Hypothalamus (tissue), 51 donors: ENCODE measurements at regions not wholly inside any gene's neighbourhood (a gene's known extent, or its start where the extent isn't known, plus 50 kb on each side); places are given as distances from the start of the nearest gene placed in this dataset.

ENCODE experiments used
- DNase-seq, 51 donors: peaks; one replicate each; lab custom pipeline; 2025; lab: John Stamatoyannopoulos, UW

DNA sequence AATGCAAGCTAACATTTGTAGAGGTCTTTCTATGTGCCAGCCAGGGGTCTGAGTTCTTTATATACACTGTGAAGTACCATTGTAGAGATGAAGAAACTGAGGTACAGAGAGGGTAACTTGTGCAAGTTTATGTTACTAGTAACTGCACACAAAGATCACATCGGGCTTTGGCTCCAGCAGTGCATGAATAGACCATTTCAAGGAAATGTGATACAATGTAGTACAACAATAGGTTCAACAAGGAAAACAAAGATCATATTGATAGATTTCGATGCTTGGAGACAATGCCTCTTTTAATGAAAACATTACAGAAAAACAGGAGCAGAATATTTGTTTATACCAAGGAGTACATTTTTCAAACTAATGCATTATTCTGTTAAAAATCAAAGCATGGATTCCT is 115.3 kb downstream of the POLR2M start:
- peak in 13 of 51 donors; percentile 3 to 64 (median 11) for DNase-seq

DNA sequence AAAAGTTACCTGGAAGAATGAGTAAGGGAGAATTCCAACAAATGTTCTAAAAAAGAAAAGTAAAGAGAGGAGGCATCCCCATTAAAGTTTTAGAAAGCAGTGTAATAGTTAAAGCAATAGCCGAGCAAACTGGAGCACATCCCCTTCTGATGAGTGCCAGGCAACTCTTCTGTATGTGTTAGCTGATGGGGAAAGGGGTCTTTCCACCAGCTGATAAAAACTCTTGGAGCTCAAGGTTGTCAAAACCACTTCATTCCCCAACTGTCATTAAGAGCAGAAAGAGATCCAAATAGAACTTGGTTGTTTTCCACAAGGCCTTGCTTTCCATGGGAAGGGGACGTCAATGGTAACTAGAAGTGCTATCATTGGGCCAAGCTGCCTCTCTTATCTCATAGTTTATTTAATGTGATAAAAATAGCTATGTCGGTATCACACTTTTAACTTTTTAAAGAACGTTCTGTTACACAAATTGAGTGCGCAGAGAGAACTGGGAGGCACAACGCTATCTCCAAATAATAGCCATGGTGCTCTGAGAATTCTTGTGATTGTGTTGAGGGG is 116.9 kb downstream of the POLR2M start:
- DNase-seq, result no peak

DNA sequence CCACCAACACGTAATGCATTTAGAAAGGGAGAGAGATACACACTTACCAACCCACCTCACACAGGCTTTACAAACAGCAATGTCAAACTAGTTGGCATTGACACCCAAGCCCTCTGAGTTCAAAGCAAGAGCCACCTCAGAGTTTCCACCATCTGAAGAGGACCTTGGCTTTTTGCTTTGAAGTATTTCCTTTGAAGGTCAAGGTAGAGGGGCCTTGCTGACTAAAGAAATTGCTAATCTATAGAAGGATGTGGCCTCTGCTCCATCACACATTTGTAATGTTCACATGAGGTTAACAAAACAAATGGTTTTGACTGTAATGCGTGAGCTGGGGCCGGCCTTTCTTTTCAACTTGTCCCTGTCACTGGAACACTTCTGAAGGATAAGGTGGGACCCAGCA is 117.7 kb downstream of the POLR2M start:
- no peak for DNase-seq

DNA sequence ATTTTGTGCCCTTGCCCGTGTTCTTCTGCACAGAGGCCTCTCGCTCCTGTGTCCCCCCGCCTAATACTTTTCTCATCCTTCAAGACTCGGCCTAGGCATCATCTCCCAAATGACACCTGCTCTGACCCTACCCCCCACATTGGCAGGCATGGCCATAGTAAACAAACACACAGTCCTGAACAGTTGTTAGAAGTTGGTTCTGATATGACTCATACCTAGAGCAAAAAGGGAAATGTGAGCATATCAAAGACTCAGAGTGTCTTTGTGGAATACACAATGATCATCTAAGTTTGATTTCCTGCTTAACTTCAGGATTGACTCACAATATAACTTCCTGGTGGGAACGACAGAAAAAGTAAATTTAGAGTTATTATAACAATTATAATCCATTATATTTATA is 120.5 kb downstream of the POLR2M start:
- no peak for DNase-seq

DNA sequence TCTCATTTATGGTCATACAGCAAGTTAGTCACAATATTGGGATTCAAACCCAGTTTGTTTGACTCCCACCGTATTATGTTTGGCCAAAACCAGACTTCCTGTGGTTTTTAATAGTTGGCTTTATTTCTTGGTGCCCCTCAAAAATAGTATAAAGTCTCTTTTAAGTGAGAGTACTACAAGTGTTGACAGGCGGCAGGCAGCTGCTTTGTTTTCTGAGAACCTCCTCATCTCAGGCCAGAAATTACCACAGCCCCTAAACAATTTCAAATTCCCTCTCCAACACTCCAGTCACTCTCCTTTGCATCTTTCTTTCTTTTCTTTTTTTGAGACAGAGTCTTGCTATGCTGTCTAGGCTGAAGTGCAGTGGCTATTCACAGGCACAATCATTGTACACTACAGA is 121.5 kb downstream of the POLR2M start:
- DNase-seq, result no peak

DNA sequence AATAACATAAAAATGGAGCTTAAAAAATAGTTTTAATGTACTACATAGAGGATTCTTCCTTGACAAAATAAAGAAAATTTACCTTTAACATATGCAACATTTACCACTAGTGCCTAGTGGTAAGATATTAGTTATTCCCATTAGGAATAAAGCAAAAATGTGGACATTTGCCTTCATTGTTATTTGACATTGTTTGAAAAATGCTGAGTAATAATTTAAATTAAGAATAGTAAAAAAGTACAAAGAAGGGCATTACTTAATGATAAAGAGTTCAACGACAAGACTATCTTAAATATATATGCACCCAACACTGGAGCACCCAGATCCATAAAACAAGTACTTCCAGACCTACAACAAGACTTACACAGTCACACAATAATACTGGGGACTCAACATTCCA is 125.7 kb downstream of the POLR2M start:
- no peak for DNase-seq

DNA sequence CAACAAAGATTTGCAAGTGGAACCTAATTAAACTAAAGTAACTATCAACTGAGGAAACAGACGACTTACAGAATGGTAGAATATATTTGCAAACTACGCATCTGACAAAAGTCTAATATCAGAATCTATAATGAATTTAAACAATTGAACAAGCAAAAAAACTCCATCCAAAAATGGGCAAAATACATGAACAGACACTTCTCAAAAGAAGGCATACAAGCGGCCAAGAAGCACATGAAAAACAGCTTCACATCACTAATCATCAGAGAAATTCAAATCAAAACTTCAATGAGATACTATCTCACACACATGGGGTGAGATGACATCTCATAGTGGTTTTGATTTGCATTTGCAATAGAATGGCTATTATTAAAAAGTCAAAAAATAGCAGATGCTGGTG is 128.6 kb downstream of the POLR2M start:
- DNase-seq, result no peak

DNA sequence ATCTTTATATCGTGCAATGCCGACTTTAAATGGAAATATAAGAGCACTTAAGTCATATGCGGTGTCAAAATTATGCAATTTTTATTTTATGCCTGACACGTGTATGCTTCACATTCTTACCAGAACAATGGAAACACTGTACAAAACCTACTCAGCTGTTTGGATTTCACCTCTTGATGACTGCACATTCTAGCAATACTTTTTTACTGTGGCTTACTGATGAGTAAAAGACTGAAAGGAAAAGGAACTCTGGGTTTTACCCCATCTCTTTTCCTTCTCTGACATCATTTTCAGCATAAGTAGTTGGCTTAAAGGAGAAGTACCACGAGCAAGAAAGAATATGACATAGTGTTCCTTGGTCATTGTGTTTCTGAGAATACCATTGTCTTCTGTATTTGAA is 142.8 kb downstream of the POLR2M start:
- DNase-seq, result no peak

DNA sequence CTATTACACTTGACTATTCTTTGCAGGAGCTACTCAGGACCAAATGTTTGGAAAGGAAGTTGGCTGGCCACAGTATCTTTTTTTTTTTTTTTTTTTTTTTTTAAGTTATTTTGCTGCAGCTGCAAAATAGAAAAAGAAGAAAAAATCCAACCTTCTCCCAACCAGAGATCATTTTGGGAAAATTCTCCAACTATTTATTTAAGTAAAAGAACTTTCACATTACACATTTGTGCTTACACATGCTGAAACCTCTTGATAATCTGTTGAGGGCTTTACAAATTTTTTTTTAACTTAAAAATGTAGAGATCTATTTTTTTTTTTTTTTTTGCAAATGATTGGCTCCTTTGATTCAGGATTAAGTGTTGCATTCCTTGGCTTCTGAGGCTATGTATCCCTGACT is 148.0 kb downstream of the POLR2M start:
- DNase-seq, result no peak

DNA sequence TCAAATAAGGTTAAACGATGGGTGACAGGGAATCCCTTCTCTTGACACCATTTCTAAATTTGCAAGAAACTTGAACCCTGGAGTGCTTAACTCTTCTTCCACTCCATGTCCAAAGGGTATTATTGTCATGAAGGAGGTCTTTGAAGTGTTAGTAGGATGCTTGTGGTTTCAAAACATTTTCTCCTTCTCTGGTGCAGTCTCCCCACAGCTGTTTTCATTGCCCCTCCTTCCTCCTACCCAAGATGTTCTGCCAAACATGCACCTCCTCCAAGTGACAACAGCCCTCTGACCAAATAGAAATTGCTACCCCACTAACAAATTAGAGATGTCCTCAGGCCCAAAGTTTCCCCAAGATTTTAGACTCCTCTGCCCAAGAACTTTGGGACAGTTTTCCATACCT is 151.4 kb downstream of the POLR2M start:
- no peak for DNase-seq

DNA sequence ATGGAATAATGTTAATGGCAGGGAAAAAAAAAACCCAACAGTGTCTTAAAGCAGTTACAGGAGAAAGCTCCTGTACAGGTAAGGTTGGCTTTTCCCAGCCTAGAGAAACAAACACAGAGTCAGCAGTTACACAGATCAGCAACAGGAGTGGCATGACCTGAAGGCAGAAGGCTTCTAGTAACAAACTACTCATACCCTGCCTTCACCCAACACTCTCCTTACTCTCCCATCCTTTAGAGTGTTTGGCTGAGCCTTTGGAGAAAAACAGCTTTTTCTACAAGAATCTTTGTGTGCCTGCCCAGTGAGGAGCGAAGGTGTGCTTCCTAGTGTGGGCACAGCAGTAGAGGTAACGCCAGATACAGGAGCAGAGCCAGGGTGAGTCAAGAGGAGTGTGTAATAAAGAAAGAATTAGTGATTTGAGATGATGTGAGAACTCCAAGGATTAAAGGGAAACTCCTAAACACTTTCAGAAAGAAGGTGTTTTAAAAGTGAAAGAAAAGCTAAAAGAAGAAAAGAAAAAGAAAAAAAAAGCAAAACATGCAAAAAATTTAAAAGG is 152.7 kb downstream of the POLR2M start:
- DNase-seq, result no peak

DNA sequence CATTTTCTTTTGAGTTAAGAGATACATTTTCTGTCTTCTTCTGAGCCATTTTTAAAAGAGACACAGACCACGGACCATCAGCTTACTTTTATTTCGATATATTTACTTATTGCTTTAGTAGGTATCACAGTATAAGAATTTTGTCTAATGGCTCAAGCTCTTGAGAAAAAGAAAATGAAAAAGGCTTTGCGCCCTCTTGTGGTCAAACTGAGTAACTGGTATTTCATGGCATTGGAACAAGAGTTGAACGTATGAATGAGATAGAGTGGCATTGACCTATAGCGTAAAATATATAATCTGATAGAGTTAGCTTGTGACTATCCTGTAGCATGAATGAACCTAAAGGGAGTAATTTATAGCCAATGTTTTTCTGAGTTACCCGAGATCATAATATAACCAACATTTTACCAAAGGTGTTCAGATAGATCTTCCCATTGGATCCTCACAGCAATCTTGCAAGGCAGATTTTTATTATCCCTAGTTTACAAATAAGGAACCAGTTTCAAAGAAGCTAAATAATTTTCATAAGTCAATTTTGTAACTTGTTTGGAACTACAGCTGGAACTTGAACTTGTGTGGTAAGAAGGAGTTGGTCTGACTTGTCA is 154.6 kb downstream of the POLR2M start:
- DNase-seq, result peak in 8 of 51 donors; percentile 5 to 67 (median 19)

DNA sequence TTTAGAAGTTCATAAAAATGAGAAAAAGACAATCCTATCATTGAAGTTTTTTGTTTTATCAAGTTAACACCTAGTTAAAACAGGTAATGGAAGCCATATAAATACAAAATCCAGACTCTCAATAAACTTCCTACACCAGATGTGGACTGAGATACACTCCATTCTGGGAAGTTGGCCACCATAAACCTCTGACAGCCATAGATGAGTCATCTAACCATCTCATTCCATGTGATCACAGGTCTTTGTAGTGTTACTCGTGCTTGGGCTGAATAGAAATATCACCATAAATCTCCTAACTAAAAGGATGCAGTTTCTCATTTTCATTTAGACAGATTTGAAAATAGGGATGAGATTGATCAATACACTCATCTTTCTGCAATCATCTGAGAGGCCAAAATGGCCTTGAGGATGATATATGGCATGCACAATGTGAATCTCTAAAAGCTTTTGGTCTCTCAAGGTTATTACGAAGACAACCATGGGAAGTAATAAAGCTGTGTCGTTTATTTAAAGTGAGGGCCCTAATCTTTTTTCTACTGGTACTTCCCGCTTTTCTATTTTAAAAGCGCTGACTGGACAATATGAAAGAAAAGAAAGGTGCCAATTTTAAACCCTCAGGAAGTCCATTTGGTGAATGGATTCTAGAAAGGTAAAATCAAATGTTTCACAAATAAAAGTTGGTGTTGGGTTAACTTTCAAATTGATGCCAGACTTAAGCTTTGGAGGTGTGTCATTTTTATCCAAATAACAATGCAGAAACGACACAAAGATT is 155.5 kb downstream of the POLR2M start:
- DNase-seq, result no peak

DNA sequence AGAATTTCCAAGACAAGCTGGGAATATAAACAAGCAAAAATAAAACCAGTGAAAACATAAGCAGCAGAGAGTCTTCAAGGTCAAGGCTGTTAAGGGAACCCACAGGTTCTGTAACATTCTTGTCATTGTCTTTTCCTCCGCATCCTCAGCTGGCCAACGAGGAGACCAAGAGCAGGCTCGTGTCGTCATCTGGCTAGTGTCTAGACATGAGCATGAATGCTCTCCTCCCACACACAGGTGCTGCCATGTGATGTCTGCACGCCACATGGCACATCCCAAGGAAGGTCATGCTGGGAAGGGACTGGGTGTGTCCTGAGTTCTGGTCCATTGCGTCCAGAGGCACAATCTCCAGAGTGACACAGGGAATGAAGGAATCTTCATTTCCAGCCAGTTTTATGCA is 156.2 kb downstream of the POLR2M start:
- DNase-seq, result no peak

DNA sequence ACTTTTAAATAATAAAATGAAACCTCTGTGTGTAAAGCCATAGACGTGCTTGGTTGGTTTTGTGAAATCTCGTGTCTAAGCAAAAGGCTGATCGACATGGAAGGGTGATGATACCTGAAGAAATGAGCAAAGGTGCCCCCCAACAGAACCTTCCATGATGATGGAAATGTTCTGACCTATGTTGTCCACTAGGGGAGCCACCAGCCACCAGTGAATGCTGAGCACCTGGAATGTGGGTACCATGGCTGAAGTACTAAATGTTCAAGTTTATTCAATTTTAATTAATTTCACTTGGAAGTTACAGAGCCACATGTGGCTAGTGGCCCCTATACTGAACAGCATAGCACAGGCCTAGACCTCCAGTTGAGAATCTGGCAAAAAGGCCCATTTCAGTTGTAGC is 158.8 kb downstream of the POLR2M start:
- DNase-seq, result no peak

DNA sequence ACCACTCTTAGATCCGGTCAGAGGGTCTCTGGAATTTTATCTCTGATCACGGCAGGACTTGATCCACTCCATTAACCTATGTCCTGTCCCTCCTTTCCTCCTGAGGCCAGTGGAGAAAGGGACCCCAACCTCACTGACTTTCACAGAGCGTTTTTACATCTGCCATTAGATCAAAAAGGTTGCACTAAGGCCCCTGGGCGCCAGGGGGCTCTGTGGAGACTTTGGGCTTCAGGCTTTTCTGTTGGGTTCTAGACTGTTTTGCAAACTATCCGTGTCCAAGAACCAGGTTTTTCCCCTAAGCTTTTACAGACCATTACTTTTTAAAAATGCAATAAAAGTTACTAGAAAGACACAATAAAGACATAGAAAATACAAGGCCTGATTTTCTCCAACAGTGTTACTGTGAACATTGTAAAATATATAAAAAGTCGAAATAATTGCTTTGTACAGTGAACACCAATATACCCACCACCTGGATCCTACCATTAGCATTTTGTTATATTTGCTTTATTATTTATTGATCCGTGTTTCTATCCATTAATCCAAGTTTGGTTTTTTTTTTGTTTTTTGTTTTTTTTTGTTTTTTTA is 159.7 kb downstream of the POLR2M start:
- DNase-seq, result peak in 4 of 51 donors; percentile 1 to 26 (median 4)

DNA sequence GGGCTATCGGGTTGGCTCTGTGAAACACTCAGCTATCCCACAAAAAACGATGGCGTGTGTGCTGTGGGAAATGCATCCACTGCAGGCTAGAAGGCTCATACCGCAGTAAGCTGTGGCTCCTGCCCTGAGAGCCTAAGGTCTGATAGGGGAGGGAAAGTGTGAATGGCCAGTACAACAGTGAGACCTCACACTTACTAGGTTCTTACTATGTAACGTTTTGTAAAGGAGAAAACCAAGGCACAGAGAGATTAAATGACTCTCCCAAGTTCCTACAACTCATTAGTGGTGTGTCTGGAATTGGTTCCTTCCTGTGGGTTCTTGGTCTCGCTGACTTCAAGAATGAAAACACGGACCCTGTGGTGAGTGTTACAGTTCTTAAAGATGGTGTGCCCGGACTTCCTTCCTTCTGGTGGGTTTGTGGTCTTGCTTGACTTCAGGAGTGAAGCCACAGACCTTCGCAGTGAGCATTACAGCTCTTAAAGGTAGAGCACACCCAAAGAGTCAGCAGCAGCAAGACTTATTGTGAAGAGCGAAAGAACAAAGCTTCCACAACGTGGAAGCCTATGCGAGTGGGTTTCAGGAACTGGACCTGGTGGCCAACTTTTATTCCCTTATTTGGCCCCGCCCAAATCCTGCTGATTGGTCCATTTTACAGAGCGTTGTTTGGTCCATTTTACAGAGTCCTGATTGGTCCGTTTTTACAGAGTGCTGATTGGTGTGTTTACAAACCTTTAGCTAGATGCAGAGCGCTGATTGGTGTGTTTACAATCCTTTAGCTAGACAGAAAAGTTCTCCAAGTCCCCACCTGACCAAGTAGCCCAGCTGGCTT is 161.7 kb downstream of the POLR2M start:
- DNase-seq, result no peak

DNA sequence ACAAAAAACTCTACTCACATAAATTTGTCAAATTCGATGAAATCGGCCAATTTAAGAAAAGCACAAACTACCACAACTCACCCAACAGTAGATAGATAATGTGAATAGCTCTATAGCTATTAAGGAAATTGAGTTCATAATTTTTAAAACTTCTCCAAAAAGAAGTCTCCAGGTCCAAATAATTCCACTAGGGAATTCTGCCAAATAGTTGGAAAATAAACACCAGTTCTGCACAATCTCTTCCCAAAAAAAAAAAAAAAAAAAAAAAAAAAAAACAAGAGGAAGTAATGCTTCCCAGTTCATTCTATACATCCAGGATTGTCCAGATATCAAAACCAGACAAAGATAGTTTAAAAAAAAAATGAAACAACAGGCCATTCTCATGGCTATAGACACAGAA is 164.2 kb downstream of the POLR2M start:
- DNase-seq, result no peak

DNA sequence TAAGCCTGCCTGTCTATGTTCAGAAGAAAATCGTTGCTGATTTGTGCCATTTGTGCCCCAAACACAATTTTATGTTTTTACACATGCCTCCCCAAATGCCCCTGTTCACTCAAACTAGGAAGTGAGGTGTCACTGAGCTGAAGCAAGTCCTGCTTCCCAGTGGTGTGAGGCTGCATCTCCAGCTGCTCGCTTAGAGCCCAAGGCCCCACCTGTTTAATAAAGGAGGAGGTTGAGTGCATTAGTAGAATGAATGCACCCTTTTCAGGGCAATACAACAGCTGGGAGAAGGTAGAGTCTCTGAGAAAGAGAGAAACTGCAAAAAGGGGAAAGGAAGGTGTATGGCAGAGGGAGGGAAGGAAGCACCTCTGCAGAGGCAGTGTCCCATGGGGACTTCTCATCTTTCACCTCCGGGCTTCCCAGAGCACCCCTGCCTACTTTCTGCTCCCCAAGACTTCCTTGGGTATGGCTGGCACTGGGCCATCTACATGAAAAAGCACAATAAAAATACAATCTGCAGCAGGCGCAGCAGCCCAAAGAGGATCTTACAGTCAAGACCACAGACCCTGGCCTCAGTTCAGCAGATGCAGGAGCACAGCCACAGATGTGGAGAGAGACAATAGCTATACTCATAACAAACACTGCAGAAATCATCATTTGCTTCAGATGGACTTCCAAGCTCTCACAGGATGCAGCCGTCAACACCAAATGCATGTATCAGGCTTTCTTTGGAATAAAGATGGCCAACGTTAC is 165.9 kb downstream of the POLR2M start:
- no peak for DNase-seq
